Uterus (tissue), 3 donors: ENCODE measurements at regions not wholly inside any gene's neighbourhood (a gene's known extent, or its start where the extent isn't known, plus 50 kb on each side); places are given as distances from the start of the nearest gene placed in this dataset.

ENCODE experiments used
- DNase-seq, 2 donors: peaks; one replicate each; pipeline ENCODE4 v3.0.0-alpha.2; 2019 to 2020
- H3K27ac ChIP-seq, 2 donors: fragments of 200-600 bp; sonication (generic); 1 replicate in 1 of 2; 2 replicates in 1 of 2; pipeline ENCODE4 v1.5.1; 2016 to 2018
- H3K27me3 ChIP-seq, 2 donors: fragments of 200-600 bp; sonication (generic); one replicate each; pipeline ENCODE4 v1.5.1; 2018 to 2019; ENCODE audit warnings: control low read depth in 1 of 2
- H3K36me3 ChIP-seq, 2 donors: fragments of 200-600 bp; sonication (generic); one replicate each; pipeline ENCODE4 v1.5.1; 2019; ENCODE audit warnings: control low read depth in 1 of 2
- H3K4me1 ChIP-seq, 2 donors: fragments of 200-600 bp; sonication (generic); one replicate each; pipeline ENCODE4 v1.5.1; 2018 to 2019; ENCODE audit warnings: control low read depth in 1 of 2
- H3K4me3 ChIP-seq, 2 donors: fragments of 200-600 bp; sonication (generic); 1 replicate in 1 of 2; 2 replicates in 1 of 2; pipeline ENCODE4 v1.5.1; 2018 to 2019; ENCODE audit warnings: mild to moderate bottlenecking in 1 of 2
- H3K9me3 ChIP-seq, 2 donors: fragments of 200-600 bp; sonication (generic); one replicate each; pipeline ENCODE4 v1.5.1; 2019; ENCODE audit warnings: control low read depth in 1 of 2
- CTCF ChIP-seq, 4 experiments: fragments of 200-600 bp in 2 of 4; fragments of 450-650 bp in 2 of 4; sonication (generic) in 2 of 4; IDR thresholded peaks; one replicate each; pipeline ENCODE4 v1.5.1; 2016 to 2019; ENCODE audit warnings: antibody characterized with exemption in 4 of 4, mild to moderate bottlenecking in 2 of 4, moderate library complexity in 1 of 4
- POLR2A ChIP-seq, 2 donors: fragments of 450-650 bp; IDR thresholded peaks; one replicate each; pipeline ENCODE4 v1.6.1; 2016; ENCODE audit warnings: antibody characterized with exemption in 2 of 2, mild to moderate bottlenecking in 1 of 2, moderate library complexity in 1 of 2
- intact Hi-C: fragments of 100-400 bp; cut with DNase I; formaldehyde crosslinking; loops from one replicate; pipeline ENCODE4 v1.15.1; 2023; ENCODE audit warnings: low total_unique reads
- donor health status: DM: yes; HTN: yes; CAD: no.

- intact Hi-C loops = no loop called here
- TF ChIP-seq POLR2A (IDR thresholded peaks at IDR 0.05) (no peak), CTCF (IDR thresholded peaks at IDR 0.05) (no peak)
- no peaks in the 10 kb centered on the region for H3K27me3 ChIP-seq
- DNase-seq = no peak
- H3K4me1 ChIP-seq = no peaks in the 10 kb centered on the region
- H3K4me3 ChIP-seq = no peak overlapping the region
- H3K36me3 ChIP-seq = no peaks in the 10 kb centered on the region
- H3K9me3 ChIP-seq = no peaks in the 10 kb centered on the region
- no peak overlapping the region for H3K27ac ChIP-seq
These were observed 648.5 kb upstream of the WWC1 start for GRCh38 chr5:167642779-167643517.

- DNase-seq = no peak
- intact Hi-C loops = no loop called here
- Histone ChIP-seq H3K27ac (no peak overlapping the region), H3K4me1 (no peaks in the 10 kb centered on the region), H3K36me3 (no peaks in the 10 kb centered on the region), H3K9me3 (no peaks in the 10 kb centered on the region), H3K4me3 (no peak overlapping the region), H3K27me3 (no peaks in the 10 kb centered on the region)
- TF ChIP-seq CTCF (IDR thresholded peaks at IDR 0.05) = no peak
- TF ChIP-seq POLR2A (IDR thresholded peaks at IDR 0.05) = no peak
These were observed 647.7 kb upstream of the WWC1 start for GRCh38 chr5:167643631-167644280.

GRCh38 chr5:167644619-167645018, 646.8 kb upstream of the WWC1 start:
- Histone ChIP-seq H3K36me3 (no peaks in the 10 kb centered on the region), H3K27ac (no peak overlapping the region), H3K4me1 (no peaks in the 10 kb centered on the region), H3K9me3 (no peaks in the 10 kb centered on the region), H3K4me3 (no peak overlapping the region), H3K27me3 (no peaks in the 10 kb centered on the region)
- DNase-seq = no peak
- TF ChIP-seq CTCF (IDR thresholded peaks at IDR 0.05) (no peak), POLR2A (IDR thresholded peaks at IDR 0.05) (no peak)
- intact Hi-C loops = no loop called here

- TF ChIP-seq CTCF (IDR thresholded peaks at IDR 0.05) (no peak), POLR2A (IDR thresholded peaks at IDR 0.05) (no peak)
- Histone ChIP-seq H3K9me3 (no peaks in the 10 kb centered on the region), H3K4me3 (no peak overlapping the region), H3K36me3 (no peaks in the 10 kb centered on the region), H3K27me3 (no peaks in the 10 kb centered on the region), H3K27ac (no peak overlapping the region), H3K4me1 (no peaks in the 10 kb centered on the region)
- intact Hi-C loops = no loop called here
- DNase-seq = no peak
These were observed 642.0 kb upstream of the WWC1 start for GRCh38 chr5:167649471-167649870.

GRCh38 chr5:167652690-167653089, 638.8 kb upstream of the WWC1 start:
- DNase-seq = no peak
- intact Hi-C loops = no loop called here
- H3K4me3 ChIP-seq = no peak overlapping the region
- no peaks in the 10 kb centered on the region for H3K4me1 ChIP-seq
- H3K27ac ChIP-seq = no peak overlapping the region
- no peak for TF ChIP-seq POLR2A (IDR thresholded peaks at IDR 0.05)
- H3K9me3 ChIP-seq = no peaks in the 10 kb centered on the region
- no peaks in the 10 kb centered on the region for H3K36me3 ChIP-seq
- H3K27me3 ChIP-seq = no peaks in the 10 kb centered on the region
